Psoas muscle (tissue), 7 donors: ENCODE measurements at regions not wholly inside any gene's neighbourhood (a gene's known extent, or its start where the extent isn't known, plus 50 kb on each side); places are given as distances from the start of the nearest gene placed in this dataset.

ENCODE experiments used
- ATAC-seq, 4 donors: fragments of 200-7000 bp; cut with Tn5 transposase; one replicate each; pipeline ENCODE4 v1.9.1; 2020; ENCODE audit warnings: moderate library complexity in 3 of 4, mild to moderate bottlenecking in 2 of 4
- DNase-seq, 2 donors: peaks; one replicate each; pipeline ENCODE4 v3.0.0-alpha.2; 2020
- H3K27ac ChIP-seq: fragments of 200-600 bp; one replicate; pipeline ENCODE4 v1.8.0; 2022
- H3K27me3 ChIP-seq, 3 donors: fragments of 200-600 bp in 1 of 3; one replicate each; pipeline versions ENCODE4 v1.6.1 to v1.8.0; 2013 to 2022; ENCODE audit warnings: low read length in 2 of 3, mild to moderate bottlenecking in 2 of 3, moderate library complexity in 1 of 3; ENCODE audit not compliant: insufficient read depth in 3 of 3
- H3K36me3 ChIP-seq, 2 donors: fragments of 200-600 bp in 1 of 2; one replicate each; pipeline versions ENCODE4 v1.6.1 to v1.8.0; 2013 to 2022; ENCODE audit warnings: low read depth in 1 of 2, mild to moderate bottlenecking in 1 of 2, moderate library complexity in 1 of 2; ENCODE audit not compliant: insufficient read depth in 1 of 2
- H3K4me1 ChIP-seq: fragments of 200-600 bp; one replicate; pipeline ENCODE4 v1.8.0; 2022
- H3K4me3 ChIP-seq: fragments of 200-600 bp; one replicate; pipeline ENCODE4 v1.8.0; 2022; ENCODE audit warnings: mild to moderate bottlenecking
- H3K9me3 ChIP-seq: fragments of 200-600 bp; one replicate; pipeline ENCODE4 v1.8.0; 2022
- CTCF ChIP-seq: fragments of 200-600 bp; IDR thresholded peaks from one replicate; pipeline ENCODE4 v1.8.0; 2022; ENCODE audit warnings: antibody characterized with exemption
- WGBS, 3 donors: extraction: QIAGEN DNeasy Blood & Tissue Kit; methylation state at CpG; one replicate each; pipeline versions ENCODE4 v1.1.6 to v1.1.7; 2013; 5-methylcytosine and 5-hydroxymethylcytosine counted together
- intact Hi-C, 2 donors: fragments of 100-400 bp; cut with DNase I; formaldehyde crosslinking; loops; one replicate each; pipeline versions ENCODE4 v1.11.0 to v1.14.2; 2022
- donor health status: healthy with polysubstance abuse.
- donor health status: DM: no; HTN: no; CAD: no; lungs with moderate emphysema.
- donor health status: Bipolar disorder and iron deficiency.
- donor health status: healthy.
- donor health status: DM: yes; HTN: yes; CAD: no.
- donor health status: DM: no; HTN: no; CAD: no.
- donor health status: DM: yes; HTN: yes; CAD: no.

- no peak overlapping the region for H3K4me3 ChIP-seq
- intact Hi-C loops: no loop called here
- TF ChIP-seq CTCF: no peak
- H3K27me3 ChIP-seq: peaks cover 0 to 5% (median 0%) of the 10 kb centered on the region in 3 donors
- ATAC-seq (peak in 2 of 4 donors; percentile 29 to 33), DNase-seq (peak in 1 of 2 donors; percentile 55)
- no peaks in the 10 kb centered on the region for H3K36me3 ChIP-seq
- 65 to 78% (median 74%) methylated on average over 22 of the region's 22 CpGs for WGBS, 3 donors
- peaks cover 4% of the 10 kb centered on the region for H3K4me1 ChIP-seq
- no peak overlapping the region for H3K27ac ChIP-seq
- H3K9me3 ChIP-seq: no peaks in the 10 kb centered on the region
Measured at GRCh38 chr2:239500574-239501550, 100.0 kb upstream of the HDAC4 start.

- intact Hi-C loops: no loop called here
- no peak for TF ChIP-seq CTCF
- ATAC-seq: peak; percentile 4 to 44 (median 22)
- H3K27ac ChIP-seq: no peak overlapping the region
- H3K4me1 ChIP-seq: peaks cover 4% of the 10 kb centered on the region
- H3K4me3 ChIP-seq: no peak overlapping the region
- no peaks in the 10 kb centered on the region for H3K36me3 ChIP-seq
- no peaks in the 10 kb centered on the region for H3K9me3 ChIP-seq
- WGBS, 3 donors: 42 to 53% (median 43%) methylated on average over 13 of the region's 13 CpGs
- DNase-seq: peak in 1 of 2 donors; percentile 44
- H3K27me3 ChIP-seq: peaks cover 0 to 5% (median 2%) of the 10 kb centered on the region in 3 donors
Measured at GRCh38 chr2:239499726-239500573, 99.1 kb upstream of the HDAC4 start.

GRCh38 chr2:239498981-239499634, 98.3 kb upstream of the HDAC4 start:
- TF ChIP-seq CTCF: no peak
- intact Hi-C loops: no loop called here
- no peak overlapping the region for H3K27ac ChIP-seq
- WGBS, 3 donors: 30 to 48% (median 32%) methylated on average over 21 of the region's 21 CpGs
- peak; percentile 79 to 86 for DNase-seq
- H3K27me3 ChIP-seq: peaks cover 0 to 5% (median 4%) of the 10 kb centered on the region in 3 donors
- peaks cover 4% of the 10 kb centered on the region for H3K4me1 ChIP-seq
- no peaks in the 10 kb centered on the region for H3K36me3 ChIP-seq
- H3K9me3 ChIP-seq: no peaks in the 10 kb centered on the region
- H3K4me3 ChIP-seq: no peak overlapping the region
- ATAC-seq: peak in 3 of 4 donors; percentile 50 to 68 (median 58)

GRCh38 chr2:239498576-239498975, 97.8 kb upstream of the HDAC4 start:
- TF ChIP-seq CTCF: no peak
- peaks cover 4% of the 10 kb centered on the region for H3K4me1 ChIP-seq
- H3K4me3 ChIP-seq: no peak overlapping the region
- WGBS, 3 donors: 31 to 50% (median 34%) methylated on average over 16 of the region's 16 CpGs
- no peak overlapping the region for H3K27ac ChIP-seq
- DNase-seq (peak in 1 of 2 donors; percentile 54), ATAC-seq (peak in 1 of 4 donors; percentile 22)
- no peaks in the 10 kb centered on the region for H3K36me3 ChIP-seq
- no peaks in the 10 kb centered on the region for H3K9me3 ChIP-seq
- intact Hi-C loops: no loop called here
- peaks cover 0 to 5% (median 4%) of the 10 kb centered on the region in 3 donors for H3K27me3 ChIP-seq
